Central memory CD8-positive, alpha-beta T cell (primary cell): ENCODE measurements at regions not wholly inside any gene's neighbourhood (a gene's known extent, or its start where the extent isn't known, plus 50 kb on each side); places are given as distances from the start of the nearest gene placed in this dataset.

Experiments used
- ATAC-seq: fragments of 150-1000 bp; cut with Tn5 transposase; replicated peaks from 2 replicates; pipeline ENCODE4 v1.10.0; 2022; ENCODE audit warnings: mild to moderate bottlenecking, moderate FRiP score, moderate number of reproducible peaks; ENCODE audit not compliant: poor library complexity, severe bottlenecking; ENCODE audit errors: extremely low read depth
- DNase-seq, 2 donors: peaks; one replicate each; pipeline ENCODE4 v3.0.0; 2021; ENCODE audit warnings: low spot score in 2 of 2
- H3K27ac Mint-ChIP-seq: one replicate; pipeline ENCODE4 v1.8.0; 2022; ENCODE audit warnings: low read depth, mild to moderate bottlenecking, moderate library complexity, mixed read lengths
- H3K27me3 Mint-ChIP-seq: one replicate; pipeline ENCODE4 v1.8.0; 2022; ENCODE audit warnings: mixed read lengths
- H3K36me3 Mint-ChIP-seq: one replicate; pipeline ENCODE4 v1.8.0; 2022; ENCODE audit warnings: mild to moderate bottlenecking, moderate library complexity, mixed read lengths; ENCODE audit not compliant: insufficient read depth
- H3K4me1 Mint-ChIP-seq: one replicate; pipeline ENCODE4 v1.8.0; 2022; ENCODE audit warnings: mixed read lengths
- H3K4me3 Mint-ChIP-seq: one replicate; pipeline ENCODE4 v1.8.0; 2022; ENCODE audit warnings: mild to moderate bottlenecking, moderate library complexity, mixed read lengths
- H3K9me3 Mint-ChIP-seq: one replicate; pipeline ENCODE4 v1.8.0; 2022; ENCODE audit warnings: mixed read lengths

DNA sequence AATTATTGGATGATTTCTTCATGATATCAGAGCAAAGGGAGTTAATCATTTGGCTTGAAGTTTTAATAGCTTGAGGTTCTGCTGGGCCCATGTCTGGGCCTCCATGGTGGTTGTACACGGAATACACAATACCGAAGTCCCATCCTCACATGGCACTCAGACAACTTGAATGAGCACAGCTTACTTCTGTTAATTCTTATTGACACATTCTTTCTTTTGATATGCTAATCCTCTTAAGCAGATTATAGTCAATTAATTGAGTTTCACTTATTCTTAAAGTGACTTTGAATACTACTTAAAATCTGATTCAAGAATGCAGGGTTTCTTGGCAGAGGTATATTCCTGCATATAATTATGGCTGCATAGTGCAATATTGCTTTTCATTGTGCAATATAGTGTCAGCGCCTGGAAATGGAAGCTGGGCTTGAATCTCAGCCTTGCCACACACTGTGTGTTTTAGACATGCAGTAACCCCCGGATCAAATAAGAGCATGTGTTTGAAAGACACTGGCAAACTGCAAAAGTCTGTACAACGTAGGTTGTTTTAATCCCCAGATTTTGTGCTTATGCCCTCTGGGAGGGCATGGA is 543.5 kb upstream of the ADARB2 start:
- peaks cover 4% of the 10 kb centered on the region for H3K9me3 Mint-ChIP-seq
- no peaks in the 10 kb centered on the region for H3K4me1 Mint-ChIP-seq
- ATAC-seq = no peak
- no peak overlapping the region for H3K4me3 Mint-ChIP-seq
- no peaks in the 10 kb centered on the region for H3K27me3 Mint-ChIP-seq
- H3K36me3 Mint-ChIP-seq = no peaks in the 10 kb centered on the region
- DNase-seq = no peak
- H3K27ac Mint-ChIP-seq = no peak overlapping the region

GRCh38 chr10:2279711-2280110 is 542.4 kb upstream of the ADARB2 start:
- DNase-seq (no peak), ATAC-seq (no peak)
- H3K27me3 Mint-ChIP-seq = no peaks in the 10 kb centered on the region
- H3K9me3 Mint-ChIP-seq = peaks cover 4% of the 10 kb centered on the region
- no peaks in the 10 kb centered on the region for H3K4me1 Mint-ChIP-seq
- no peak overlapping the region for H3K4me3 Mint-ChIP-seq
- no peak overlapping the region for H3K27ac Mint-ChIP-seq
- no peaks in the 10 kb centered on the region for H3K36me3 Mint-ChIP-seq

GRCh38 chr10:2278363-2278762 is 541.0 kb upstream of the ADARB2 start:
- Mint-ChIP-seq H3K36me3 (no peaks in the 10 kb centered on the region), H3K27ac (no peak overlapping the region), H3K9me3 (peaks cover 4% of the 10 kb centered on the region), H3K4me3 (no peak overlapping the region), H3K27me3 (no peaks in the 10 kb centered on the region), H3K4me1 (no peaks in the 10 kb centered on the region)
- ATAC-seq (no peak), DNase-seq (no peak)

DNA sequence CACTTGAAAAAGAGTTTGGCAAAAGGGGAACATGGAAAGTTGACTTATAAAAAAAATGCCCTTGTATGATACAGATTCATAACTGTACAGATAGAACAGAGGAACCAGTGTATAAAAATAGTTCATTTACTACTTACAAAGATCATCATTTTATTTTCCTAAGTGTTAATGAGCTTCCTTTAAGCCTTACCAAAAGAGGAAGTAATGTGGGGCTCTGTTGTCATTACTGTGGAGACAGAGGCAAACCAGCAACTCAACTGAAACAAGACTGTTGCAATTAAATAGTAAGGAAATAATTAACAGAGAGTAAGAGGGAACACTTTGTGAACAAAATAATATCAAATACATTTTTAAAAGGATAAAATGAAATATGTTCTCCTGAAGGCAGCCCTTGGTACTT is 526.2 kb upstream of the ADARB2 start:
- Mint-ChIP-seq H3K4me1 (no peaks in the 10 kb centered on the region), H3K9me3 (peaks cover 5% of the 10 kb centered on the region), H3K27me3 (peaks cover 7% of the 10 kb centered on the region), H3K27ac (no peak overlapping the region), H3K36me3 (no peaks in the 10 kb centered on the region), H3K4me3 (no peak overlapping the region)
- DNase-seq = no peak
- ATAC-seq = no peak

- no peaks in the 10 kb centered on the region for H3K9me3 Mint-ChIP-seq
- DNase-seq (no peak), ATAC-seq (no peak)
- H3K4me1 Mint-ChIP-seq = no peaks in the 10 kb centered on the region
- H3K4me3 Mint-ChIP-seq = no peak overlapping the region
- peaks cover under 1% of the 10 kb centered on the region for H3K27me3 Mint-ChIP-seq
- H3K27ac Mint-ChIP-seq = no peak overlapping the region
- H3K36me3 Mint-ChIP-seq = no peaks in the 10 kb centered on the region
These were observed 525.6 kb upstream of the ADARB2 start for GRCh38 chr10:2262878-2263277.

DNA sequence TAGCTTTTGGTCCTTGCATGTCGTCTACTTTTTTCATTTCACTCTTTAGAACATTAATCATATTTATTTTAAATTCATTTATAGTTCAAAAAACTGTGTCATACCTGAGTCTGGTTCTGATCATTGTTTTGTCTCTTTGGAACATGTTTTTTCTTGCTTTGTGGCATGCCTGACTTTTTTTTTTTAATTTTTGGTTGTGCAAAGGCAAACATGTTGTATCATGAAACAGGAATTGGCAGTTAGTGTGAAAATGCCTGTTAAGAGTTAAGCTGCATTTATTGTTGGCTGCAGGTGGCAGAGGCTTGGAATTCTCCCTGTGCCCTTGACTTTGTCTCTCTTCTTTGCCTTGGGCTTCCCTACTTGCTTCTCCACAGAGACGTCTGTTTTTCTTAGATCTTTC is 525.0 kb upstream of the ADARB2 start:
- Mint-ChIP-seq H3K27ac (no peak overlapping the region), H3K9me3 (no peaks in the 10 kb centered on the region), H3K4me1 (no peaks in the 10 kb centered on the region), H3K27me3 (no peaks in the 10 kb centered on the region), H3K36me3 (no peaks in the 10 kb centered on the region), H3K4me3 (no peak overlapping the region)
- ATAC-seq (no peak), DNase-seq (no peak)

DNA sequence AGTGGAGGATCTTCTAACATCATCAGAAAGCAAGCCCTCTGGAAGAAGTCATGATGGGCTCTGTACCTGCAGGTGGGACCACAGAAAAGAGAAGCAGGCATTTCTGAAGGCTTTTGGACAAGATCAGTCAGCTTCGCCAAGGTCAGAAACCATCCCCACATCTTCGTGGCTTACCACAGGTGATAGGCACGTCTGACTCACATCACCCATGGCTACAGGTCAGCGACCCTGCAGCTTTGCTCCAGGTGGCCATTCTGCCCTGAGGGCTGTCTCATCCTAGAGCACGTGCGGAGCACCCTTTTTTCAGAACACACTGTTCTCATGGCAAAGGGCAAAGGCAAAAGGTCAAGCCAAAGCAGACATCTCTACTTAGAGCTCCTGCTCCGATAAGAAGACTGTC is 518.9 kb upstream of the ADARB2 start:
- DNase-seq (no peak), ATAC-seq (no peak)
- H3K27me3 Mint-ChIP-seq = no peaks in the 10 kb centered on the region
- H3K9me3 Mint-ChIP-seq = no peaks in the 10 kb centered on the region
- H3K4me1 Mint-ChIP-seq = no peaks in the 10 kb centered on the region
- H3K36me3 Mint-ChIP-seq = peaks cover under 1% of the 10 kb centered on the region
- no peak overlapping the region for H3K27ac Mint-ChIP-seq
- H3K4me3 Mint-ChIP-seq = no peak overlapping the region

DNA sequence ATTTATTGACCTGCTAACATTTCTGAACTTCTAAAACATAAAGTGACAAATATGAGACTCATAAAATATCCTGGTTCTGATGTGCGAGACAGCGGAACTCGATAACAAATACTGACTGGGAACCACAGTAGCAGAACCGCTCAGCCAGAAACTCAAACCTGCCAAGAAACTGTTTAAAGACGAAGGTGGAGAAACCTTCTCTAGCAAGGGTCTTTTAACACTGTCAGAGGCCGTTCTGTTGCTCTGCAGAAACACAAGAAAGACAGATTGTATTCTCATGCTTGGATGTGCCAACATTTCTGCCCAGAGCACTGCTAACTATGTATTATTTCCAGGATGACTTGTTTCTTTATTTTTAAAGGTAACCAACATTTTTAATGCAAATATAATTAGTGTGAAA is 514.8 kb upstream of the ADARB2 start:
- Mint-ChIP-seq H3K27me3 (no peaks in the 10 kb centered on the region), H3K27ac (no peak overlapping the region), H3K9me3 (no peaks in the 10 kb centered on the region), H3K36me3 (peaks cover 2% of the 10 kb centered on the region), H3K4me1 (no peaks in the 10 kb centered on the region), H3K4me3 (no peak overlapping the region)
- ATAC-seq (no peak), DNase-seq (no peak)

GRCh38 chr10:2251631-2252030 is 514.3 kb upstream of the ADARB2 start:
- Mint-ChIP-seq H3K4me1 (no peaks in the 10 kb centered on the region), H3K4me3 (no peak overlapping the region), H3K9me3 (no peaks in the 10 kb centered on the region), H3K36me3 (peaks cover 2% of the 10 kb centered on the region), H3K27me3 (no peaks in the 10 kb centered on the region), H3K27ac (no peak overlapping the region)
- no peak for ATAC-seq
- no peak for DNase-seq

DNA sequence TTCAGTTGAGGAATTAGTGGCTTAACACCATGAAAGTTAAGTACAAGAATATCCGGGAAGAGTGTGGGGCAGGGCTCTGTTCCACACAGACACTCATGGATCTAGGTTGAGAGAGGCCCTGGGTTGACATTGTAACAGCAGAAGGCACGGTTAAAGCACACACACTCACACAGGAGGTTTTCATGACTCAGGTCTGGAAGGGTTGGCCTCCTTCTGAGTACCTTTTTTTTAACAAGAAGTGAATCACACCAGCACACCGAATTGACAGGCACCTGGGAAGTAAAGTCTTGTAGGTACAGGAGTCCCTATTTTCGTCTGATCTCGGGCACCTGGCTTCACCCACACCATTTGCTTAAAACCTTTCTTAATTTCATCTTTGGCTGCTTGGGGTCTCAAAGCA is 509.4 kb upstream of the ADARB2 start:
- DNase-seq (no peak), ATAC-seq (no peak)
- Mint-ChIP-seq H3K36me3 (peaks cover 2% of the 10 kb centered on the region), H3K27ac (no peak overlapping the region), H3K27me3 (no peaks in the 10 kb centered on the region), H3K4me1 (no peaks in the 10 kb centered on the region), H3K4me3 (no peak overlapping the region), H3K9me3 (peaks cover 7% of the 10 kb centered on the region)

- H3K27ac Mint-ChIP-seq = no peak overlapping the region
- H3K9me3 Mint-ChIP-seq = peaks cover 7% of the 10 kb centered on the region
- no peaks in the 10 kb centered on the region for H3K27me3 Mint-ChIP-seq
- DNase-seq (no peak), ATAC-seq (no peak)
- H3K36me3 Mint-ChIP-seq = no peaks in the 10 kb centered on the region
- H3K4me1 Mint-ChIP-seq = no peaks in the 10 kb centered on the region
- H3K4me3 Mint-ChIP-seq = no peak overlapping the region
These were observed 508.3 kb upstream of the ADARB2 start for GRCh38 chr10:2245580-2245979.

DNA sequence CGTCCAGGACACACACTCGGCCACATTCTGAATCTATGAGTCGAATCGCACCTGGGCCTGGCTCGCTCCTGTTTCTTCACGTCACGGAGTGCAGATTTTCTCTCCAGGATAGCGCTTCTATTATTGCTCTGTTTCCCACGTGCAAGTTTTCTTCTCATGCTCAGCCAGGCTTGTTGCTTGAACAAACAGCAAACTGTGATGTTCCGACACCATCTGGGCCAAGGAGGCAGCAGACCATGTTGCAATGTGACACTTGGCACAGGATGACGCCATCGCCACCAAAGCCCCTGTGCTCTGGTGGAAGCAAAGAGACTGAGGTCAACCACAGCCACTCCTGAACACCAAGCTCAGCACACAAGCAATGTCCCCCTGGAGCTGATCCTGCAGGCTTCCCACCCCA is 507.1 kb upstream of the ADARB2 start:
- ATAC-seq (no peak), DNase-seq (no peak)
- peaks cover 7% of the 10 kb centered on the region for H3K9me3 Mint-ChIP-seq
- no peak overlapping the region for H3K27ac Mint-ChIP-seq
- no peaks in the 10 kb centered on the region for H3K36me3 Mint-ChIP-seq
- no peak overlapping the region for H3K4me3 Mint-ChIP-seq
- H3K27me3 Mint-ChIP-seq = no peaks in the 10 kb centered on the region
- no peaks in the 10 kb centered on the region for H3K4me1 Mint-ChIP-seq

DNA sequence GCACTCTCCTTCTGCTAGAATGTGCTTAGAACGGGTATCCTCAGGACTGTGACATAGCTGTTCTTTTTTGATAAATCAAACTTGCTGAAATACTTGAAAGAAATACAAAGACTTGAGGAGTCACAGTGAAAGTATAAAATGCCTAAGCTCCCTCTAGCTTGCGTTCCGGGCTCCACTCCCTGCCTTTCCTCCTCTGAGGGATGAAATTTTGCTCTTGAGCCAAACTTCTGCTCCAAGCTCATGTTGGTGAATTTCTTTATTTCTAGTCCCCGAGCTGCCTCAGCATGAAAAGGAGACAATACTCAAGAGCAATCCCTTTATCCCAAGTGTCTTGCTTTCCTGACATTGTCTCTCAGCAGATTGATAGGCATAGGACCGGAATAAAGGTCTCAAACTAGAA is 499.6 kb upstream of the ADARB2 start:
- no peak overlapping the region for H3K27ac Mint-ChIP-seq
- no peak for DNase-seq
- no peaks in the 10 kb centered on the region for H3K9me3 Mint-ChIP-seq
- no peaks in the 10 kb centered on the region for H3K27me3 Mint-ChIP-seq
- ATAC-seq = no peak
- no peak overlapping the region for H3K4me3 Mint-ChIP-seq
- H3K4me1 Mint-ChIP-seq = no peaks in the 10 kb centered on the region
- H3K36me3 Mint-ChIP-seq = no peaks in the 10 kb centered on the region

DNA sequence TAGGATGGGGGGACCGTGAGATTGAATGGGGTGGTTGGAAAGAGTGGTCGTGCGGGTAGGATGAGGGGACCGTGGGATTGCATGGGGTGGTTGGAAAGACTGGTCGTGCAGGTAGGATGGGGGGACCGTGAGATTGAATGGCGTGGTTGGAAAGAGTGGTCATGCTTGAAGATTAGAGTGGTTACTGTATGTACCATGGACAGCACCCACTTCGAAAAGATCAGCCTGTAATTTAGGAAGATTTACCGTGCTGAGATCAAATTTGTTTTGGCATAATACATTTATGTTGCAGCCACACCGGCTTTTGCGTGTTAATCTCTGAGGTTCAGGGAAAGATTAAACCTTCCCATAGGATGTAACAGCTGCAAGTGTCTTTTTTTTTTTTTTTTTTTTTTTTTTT is 495.2 kb upstream of the ADARB2 start:
- no peak overlapping the region for H3K27ac Mint-ChIP-seq
- H3K9me3 Mint-ChIP-seq = no peaks in the 10 kb centered on the region
- H3K4me1 Mint-ChIP-seq = no peaks in the 10 kb centered on the region
- no peak for DNase-seq
- ATAC-seq = no peak
- no peaks in the 10 kb centered on the region for H3K36me3 Mint-ChIP-seq
- H3K4me3 Mint-ChIP-seq = no peak overlapping the region
- H3K27me3 Mint-ChIP-seq = no peaks in the 10 kb centered on the region
